Small intestine (tissue), 7 donors: ENCODE measurements at regions not wholly inside any gene's neighbourhood (a gene's known extent, or its start where the extent isn't known, plus 50 kb on each side); places are given as distances from the start of the nearest gene placed in this dataset.

Experiments
- DNase-seq, 2 donors: peaks; one replicate each; pipeline versions ENCODE4 v3.0.0 to v3.0.0-alpha.2; 2013
- FAIRE-seq: peaks from 2 replicates; lab custom pipeline; 2012; peaks lifted over from hg19 to GRCh38; lab: Jason Lieb, UNC
- H3K27ac ChIP-seq, 3 donors: one replicate each; pipeline ENCODE4 v1.5.1; 2013; ENCODE audit warnings: low read length in 2 of 3, mild to moderate bottlenecking in 2 of 3, control low read depth in 1 of 3, inconsistent platforms in 1 of 3, low read depth in 1 of 3, moderate library complexity in 1 of 3
- H3K27me3 ChIP-seq, 3 donors: one replicate each; pipeline ENCODE4 v1.6.1; 2013; ENCODE audit warnings: low read length in 3 of 3, inconsistent platforms in 1 of 3; ENCODE audit not compliant: control insufficient read depth in 3 of 3, insufficient read depth in 3 of 3
- H3K36me3 ChIP-seq, 3 donors: one replicate each; pipeline ENCODE4 v1.6.1; 2013; ENCODE audit warnings: low read length in 3 of 3, inconsistent platforms in 1 of 3, low read depth in 1 of 3, mild to moderate bottlenecking in 1 of 3, moderate library complexity in 1 of 3; ENCODE audit not compliant: control insufficient read depth in 3 of 3, insufficient read depth in 2 of 3
- H3K4me1 ChIP-seq, 3 donors: one replicate each; pipeline ENCODE4 v1.6.1; 2013; ENCODE audit warnings: low read length in 2 of 3, inconsistent platforms in 1 of 3, low read depth in 1 of 3, mild to moderate bottlenecking in 1 of 3, moderate library complexity in 1 of 3; ENCODE audit not compliant: control insufficient read depth in 3 of 3, insufficient read depth in 2 of 3
- H3K4me3 ChIP-seq, 3 donors: one replicate each; pipeline ENCODE4 v1.5.1; 2013; ENCODE audit warnings: low read length in 3 of 3, control low read depth in 1 of 3, inconsistent platforms in 1 of 3, low read depth in 1 of 3, mild to moderate bottlenecking in 1 of 3, moderate library complexity in 1 of 3
- H3K9me3 ChIP-seq, 2 donors: one replicate each; pipeline ENCODE4 v1.6.1; 2013; ENCODE audit warnings: low read depth in 1 of 2, low read length in 1 of 2; ENCODE audit not compliant: control insufficient read depth in 2 of 2, insufficient read depth in 1 of 2
- WGBS, 3 donors: extraction: QIAGEN DNeasy Blood & Tissue Kit; methylation state at CpG; one replicate each; pipeline ENCODE4 v1.1.7; 2013; 5-methylcytosine and 5-hydroxymethylcytosine counted together
- donor health status: healthy with polysubstance abuse.
- donor health status: control.
- donor health status: control.
- donor health status: Bipolar disorder and iron deficiency.
- donor health status: healthy.

GRCh38 chr7:16063716-16064675, 357.3 kb downstream of the CRPPA start:
- H3K27ac ChIP-seq, result no peak overlapping the region
- no peaks in the 10 kb centered on the region for H3K27me3 ChIP-seq
- 81 to 84% (median 82%) methylated on average over 16 of the region's 16 CpGs for WGBS, 3 donors
- H3K9me3 ChIP-seq, result no peaks in the 10 kb centered on the region
- FAIRE-seq (no peak), DNase-seq (no peak)
- H3K4me1 ChIP-seq, result no peaks in the 10 kb centered on the region
- H3K4me3 ChIP-seq, result no peak overlapping the region
- H3K36me3 ChIP-seq, result no peaks in the 10 kb centered on the region

GRCh38 chr7:16063221-16063620, 358.1 kb downstream of the CRPPA start:
- no peak for FAIRE-seq
- Histone ChIP-seq H3K27me3 (no peaks in the 10 kb centered on the region), H3K4me3 (no peak overlapping the region), H3K27ac (no peak overlapping the region), H3K9me3 (no peaks in the 10 kb centered on the region), H3K36me3 (no peaks in the 10 kb centered on the region), H3K4me1 (no peaks in the 10 kb centered on the region)
- no peak for DNase-seq
- WGBS, 3 donors, result 49 to 80% (median 67%) methylated on average over 2 of the region's 2 CpGs

- no peaks in the 10 kb centered on the region for H3K9me3 ChIP-seq
- no peaks in the 10 kb centered on the region for H3K4me1 ChIP-seq
- no peak for FAIRE-seq
- no peaks in the 10 kb centered on the region for H3K36me3 ChIP-seq
- DNase-seq, result no peak
- no peak overlapping the region for H3K27ac ChIP-seq
- no peak overlapping the region for H3K4me3 ChIP-seq
- 15 to 37% (median 33%) methylated on average over 1 of the region's 1 CpG for WGBS, 3 donors
- H3K27me3 ChIP-seq, result no peaks in the 10 kb centered on the region
Measured at GRCh38 chr7:16062269-16062668, 359.1 kb downstream of the CRPPA start.

GRCh38 chr7:16061630-16062029, 359.7 kb downstream of the CRPPA start:
- WGBS, 3 donors, result 64 to 76% (median 73%) methylated on average over 1 of the region's 1 CpG
- H3K4me3 ChIP-seq, result no peak overlapping the region
- no peaks in the 10 kb centered on the region for H3K4me1 ChIP-seq
- DNase-seq, result no peak
- no peak overlapping the region for H3K27ac ChIP-seq
- no peaks in the 10 kb centered on the region for H3K9me3 ChIP-seq
- no peaks in the 10 kb centered on the region for H3K27me3 ChIP-seq
- no peaks in the 10 kb centered on the region for H3K36me3 ChIP-seq
- FAIRE-seq, result no peak

GRCh38 chr7:16061011-16061410, 360.3 kb downstream of the CRPPA start:
- Histone ChIP-seq H3K27ac (no peak overlapping the region), H3K4me1 (no peaks in the 10 kb centered on the region), H3K36me3 (no peaks in the 10 kb centered on the region), H3K4me3 (no peak overlapping the region), H3K9me3 (no peaks in the 10 kb centered on the region), H3K27me3 (no peaks in the 10 kb centered on the region)
- DNase-seq (no peak), FAIRE-seq (no peak)
- 81 to 86% (median 82%) methylated on average over 5 of the region's 5 CpGs for WGBS, 3 donors

GRCh38 chr7:16060502-16060901, 360.8 kb downstream of the CRPPA start:
- Histone ChIP-seq H3K27ac (no peak overlapping the region), H3K36me3 (no peaks in the 10 kb centered on the region), H3K4me1 (no peaks in the 10 kb centered on the region), H3K4me3 (no peak overlapping the region), H3K27me3 (no peaks in the 10 kb centered on the region), H3K9me3 (no peaks in the 10 kb centered on the region)
- FAIRE-seq (no peak), DNase-seq (no peak)

- WGBS, 3 donors, result 39 to 59% (median 47%) methylated on average over 2 of the region's 2 CpGs
- no peak overlapping the region for H3K27ac ChIP-seq
- no peaks in the 10 kb centered on the region for H3K9me3 ChIP-seq
- H3K4me1 ChIP-seq, result no peaks in the 10 kb centered on the region
- no peak overlapping the region for H3K4me3 ChIP-seq
- FAIRE-seq, result no peak
- H3K27me3 ChIP-seq, result no peaks in the 10 kb centered on the region
- DNase-seq, result no peak
- H3K36me3 ChIP-seq, result no peaks in the 10 kb centered on the region
Measured at GRCh38 chr7:16055263-16055976, 365.9 kb downstream of the CRPPA start.

GRCh38 chr7:16051561-16052255, 365.2 kb upstream of the MEOX2 start:
- WGBS, 3 donors, result 64 to 70% (median 69%) methylated on average over 4 of the region's 4 CpGs
- H3K27ac ChIP-seq, result no peak overlapping the region
- H3K4me1 ChIP-seq, result no peaks in the 10 kb centered on the region
- no peaks in the 10 kb centered on the region for H3K9me3 ChIP-seq
- DNase-seq (no peak), FAIRE-seq (no peak)
- no peaks in the 10 kb centered on the region for H3K36me3 ChIP-seq
- no peak overlapping the region for H3K4me3 ChIP-seq
- H3K27me3 ChIP-seq, result no peaks in the 10 kb centered on the region
